ENCODE measurements at regions not wholly inside any gene's neighbourhood (a gene's known extent, or its start where the extent isn't known, plus 50 kb on each side); places are given as distances from the start of the nearest gene placed in this dataset.

DNA sequence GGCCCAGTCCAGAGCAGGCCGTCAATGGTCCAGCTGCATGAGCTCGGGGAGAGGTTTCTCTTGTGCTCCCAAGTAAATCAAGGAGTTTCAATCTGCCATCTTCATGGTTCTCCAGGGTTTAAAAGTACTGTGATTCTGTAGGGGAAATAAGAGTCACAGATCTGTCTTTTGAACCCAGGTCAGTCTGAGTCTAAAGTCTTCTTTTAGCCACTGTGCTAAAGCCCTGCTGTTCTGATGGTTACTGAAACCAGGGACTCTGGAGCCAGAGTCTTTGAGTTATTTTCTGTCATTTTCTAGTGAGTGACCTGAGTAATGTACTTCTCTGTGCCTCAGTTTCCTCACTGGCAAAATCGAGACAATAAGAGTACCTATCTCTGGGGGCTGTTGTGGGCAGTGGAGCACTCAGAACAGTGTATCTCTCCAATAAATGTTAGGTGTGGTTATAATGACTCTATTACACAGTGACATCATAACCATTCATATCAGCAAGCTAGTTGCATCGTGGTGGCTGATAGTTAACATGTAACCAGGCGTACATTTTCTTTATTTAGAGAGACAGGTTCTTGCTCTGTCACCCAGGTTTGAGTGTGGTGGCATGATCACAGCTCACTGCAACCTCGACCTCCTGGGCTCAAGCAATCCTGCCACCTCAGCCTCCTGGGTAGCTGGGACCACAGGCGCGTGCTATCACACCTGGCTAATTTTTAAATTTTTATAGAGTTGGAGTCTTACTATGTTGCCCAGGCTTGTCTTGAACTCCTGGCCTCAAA is 74.6 kb upstream of the KCNG1 start:
- CTCF ChIA-PET = no interaction called here

More for the DNA sequence above, 74.6 kb upstream of the KCNG1 start:
- no peaks in the 10 kb centered on the region for H4K20me1 ChIP-seq (replicated peaks; ENCODE audit: control insufficient read depth, extremely low read depth, insufficient read depth, low read length)
- no peak overlapping the region for H3K4me3 ChIP-seq (replicated peaks in 1 of 3; ENCODE audit: insufficient read depth in 1 of 3, low read depth in 1 of 3, low read length in 3 of 3)
- no peak overlapping the region for H3K27ac ChIP-seq (ENCODE audit: insufficient read depth, low read depth, low read length)
- no peaks in the 10 kb centered on the region for H3K36me3 ChIP-seq (ENCODE audit: control insufficient read depth in 2 of 2, extremely low read depth in 1 of 2, insufficient read depth in 2 of 2, low read length in 2 of 2)
- no peaks in the 10 kb centered on the region for H3K79me2 ChIP-seq (ENCODE audit: control insufficient read depth, insufficient read depth, low read length)
- H3K9me1 ChIP-seq (replicated peaks; ENCODE audit: control insufficient read depth, extremely low read depth, insufficient read depth, low read length) = no peaks in the 10 kb centered on the region
- dilution Hi-C loops (cut with MboI; ENCODE audit: extremely low pct_ligation_motif_present, low sequenced_read_pairs) = no loop called here
- peaks cover 8 to 11% of the 10 kb centered on the region in 2 experiments for H3K27me3 ChIP-seq (ENCODE audit: control insufficient read depth in 2 of 2, insufficient read depth in 2 of 2, low read length in 2 of 2)
- DNase-seq (ENCODE audit: low read depth, low spot score) (no peak), FAIRE-seq (no peak)
- TF ChIP-seq, protein P1, sequence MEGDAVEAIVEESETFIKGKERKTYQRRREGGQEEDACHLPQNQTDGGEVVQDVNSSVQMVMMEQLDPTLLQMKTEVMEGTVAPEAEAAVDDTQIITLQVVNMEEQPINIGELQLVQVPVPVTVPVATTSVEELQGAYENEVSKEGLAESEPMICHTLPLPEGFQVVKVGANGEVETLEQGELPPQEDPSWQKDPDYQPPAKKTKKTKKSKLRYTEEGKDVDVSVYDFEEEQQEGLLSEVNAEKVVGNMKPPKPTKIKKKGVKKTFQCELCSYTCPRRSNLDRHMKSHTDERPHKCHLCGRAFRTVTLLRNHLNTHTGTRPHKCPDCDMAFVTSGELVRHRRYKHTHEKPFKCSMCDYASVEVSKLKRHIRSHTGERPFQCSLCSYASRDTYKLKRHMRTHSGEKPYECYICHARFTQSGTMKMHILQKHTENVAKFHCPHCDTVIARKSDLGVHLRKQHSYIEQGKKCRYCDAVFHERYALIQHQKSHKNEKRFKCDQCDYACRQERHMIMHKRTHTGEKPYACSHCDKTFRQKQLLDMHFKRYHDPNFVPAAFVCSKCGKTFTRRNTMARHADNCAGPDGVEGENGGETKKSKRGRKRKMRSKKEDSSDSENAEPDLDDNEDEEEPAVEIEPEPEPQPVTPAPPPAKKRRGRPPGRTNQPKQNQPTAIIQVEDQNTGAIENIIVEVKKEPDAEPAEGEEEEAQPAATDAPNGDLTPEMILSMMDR (IDR thresholded peaks at IDR 0.05; ENCODE audit: extremely low read depth in 1 of 2, insufficient read depth in 1 of 2, low read depth in 1 of 2, low read length in 2 of 2) = no peak
- no peak for TF ChIP-seq MAX (IDR thresholded peaks at IDR 0.05; ENCODE audit: insufficient read depth, insufficient read length)
- no peak for TF ChIP-seq GATA2 (IDR thresholded peaks at IDR 0.05; ENCODE audit: insufficient read depth, insufficient read length, low read depth, low read length)
- TF ChIP-seq POLR2A (IDR thresholded peaks at IDR 0.05; ENCODE audit: low read depth, low read length) = no peak
- no peak for TF ChIP-seq JUN (IDR thresholded peaks at IDR 0.05; ENCODE audit: borderline replicate concordance, insufficient read depth, insufficient read length, low read depth)
- TF ChIP-seq EZH2 (IDR thresholded peaks at IDR 0.05; ENCODE audit: borderline replicate concordance, low read depth, low read length, severe bottlenecking) = no peak
- no peak for TF ChIP-seq MYC (IDR thresholded peaks at IDR 0.05; ENCODE audit: low read depth, low read length)
- TF ChIP-seq FOS (IDR thresholded peaks at IDR 0.05; ENCODE audit: borderline replicate concordance, insufficient read depth, low read length) = no peak
- TF ChIP-seq POLR2AphosphoS5 (IDR thresholded peaks at IDR 0.05; ENCODE audit: insufficient read depth, low read depth, low read length) = no peak
- no peaks in the 10 kb centered on the region for H3K4me1 ChIP-seq (ENCODE audit: control insufficient read depth, extremely low read depth, insufficient read depth, low read length)
- POLR2A ChIA-PET = no interaction called here
- no peak overlapping the region for H3K9ac ChIP-seq (replicated peaks; ENCODE audit: extremely low read depth, insufficient read depth, low read length)
- H3K9me3 ChIP-seq (replicated peaks; ENCODE audit: control insufficient read depth, insufficient read depth, low read length) = no peaks in the 10 kb centered on the region
- BruUV-seq (replicated peaks) = no TSS peak
- H3K4me2 ChIP-seq (ENCODE audit: insufficient read depth, low read length) = no peak overlapping the region
- intact Hi-C loops (cut with micrococcal nuclease) = no loop called here
- no peak overlapping the region for H2AFZ ChIP-seq (ENCODE audit: low read depth, low read length)
